GM12872 (cell line): ENCODE measurements at regions not wholly inside any gene's neighbourhood (a gene's known extent, or its start where the extent isn't known, plus 50 kb on each side); places are given as distances from the start of the nearest gene placed in this dataset.

ENCODE experiments used
- TF ChIP-seq, protein P1 (sequence below): IDR thresholded peaks from 3 replicates; pipeline ENCODE4 v1.5.1; 2011; ENCODE audit warnings: low read depth, mild to moderate bottlenecking, low read length, moderate library complexity; ENCODE audit not compliant: insufficient read depth

- TF ChIP-seq, protein P1, sequence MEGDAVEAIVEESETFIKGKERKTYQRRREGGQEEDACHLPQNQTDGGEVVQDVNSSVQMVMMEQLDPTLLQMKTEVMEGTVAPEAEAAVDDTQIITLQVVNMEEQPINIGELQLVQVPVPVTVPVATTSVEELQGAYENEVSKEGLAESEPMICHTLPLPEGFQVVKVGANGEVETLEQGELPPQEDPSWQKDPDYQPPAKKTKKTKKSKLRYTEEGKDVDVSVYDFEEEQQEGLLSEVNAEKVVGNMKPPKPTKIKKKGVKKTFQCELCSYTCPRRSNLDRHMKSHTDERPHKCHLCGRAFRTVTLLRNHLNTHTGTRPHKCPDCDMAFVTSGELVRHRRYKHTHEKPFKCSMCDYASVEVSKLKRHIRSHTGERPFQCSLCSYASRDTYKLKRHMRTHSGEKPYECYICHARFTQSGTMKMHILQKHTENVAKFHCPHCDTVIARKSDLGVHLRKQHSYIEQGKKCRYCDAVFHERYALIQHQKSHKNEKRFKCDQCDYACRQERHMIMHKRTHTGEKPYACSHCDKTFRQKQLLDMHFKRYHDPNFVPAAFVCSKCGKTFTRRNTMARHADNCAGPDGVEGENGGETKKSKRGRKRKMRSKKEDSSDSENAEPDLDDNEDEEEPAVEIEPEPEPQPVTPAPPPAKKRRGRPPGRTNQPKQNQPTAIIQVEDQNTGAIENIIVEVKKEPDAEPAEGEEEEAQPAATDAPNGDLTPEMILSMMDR: no peak
Measured at GRCh38 chr2:2662847-2663356, 331.8 kb upstream of the MYT1L start.

DNA sequence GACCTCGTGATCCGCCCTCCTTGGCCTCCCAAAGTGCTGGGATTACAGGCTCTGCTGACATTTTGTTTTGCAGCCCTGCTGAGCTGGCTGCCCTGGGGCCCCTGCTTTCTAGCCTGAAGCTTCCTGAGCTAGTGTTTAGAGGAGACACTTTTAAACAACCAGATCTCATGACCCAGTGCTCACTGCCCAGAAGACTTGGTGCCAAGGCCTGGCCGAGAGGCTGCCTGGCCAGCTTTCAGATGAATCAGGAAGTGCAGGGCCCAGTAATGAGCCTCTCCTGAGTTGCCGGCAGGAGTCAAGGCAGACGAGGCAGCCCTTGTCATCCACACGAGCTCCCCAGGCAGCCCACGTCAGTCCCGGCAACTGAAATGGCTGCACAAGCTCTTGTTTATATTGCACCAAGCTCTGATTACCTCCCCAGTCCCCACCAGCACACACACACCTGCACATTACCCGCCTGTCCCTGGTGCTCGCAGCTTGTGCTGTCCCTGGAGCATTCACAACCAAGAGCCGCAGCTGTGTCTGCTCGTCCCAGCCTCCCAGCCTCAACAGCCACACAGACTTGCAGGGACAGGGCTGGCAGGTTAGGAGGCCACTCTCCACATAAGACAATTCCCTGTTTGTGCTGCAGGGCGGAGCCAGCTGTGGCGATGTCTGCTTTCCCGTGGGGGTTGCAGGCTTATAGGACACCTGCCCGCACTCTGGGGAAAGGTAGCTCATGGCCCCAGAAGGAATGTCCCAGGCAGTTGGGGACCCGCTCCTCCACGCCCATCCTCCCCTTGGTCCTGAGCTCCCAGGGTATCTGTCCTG lies 331.2 kb upstream of the MYT1L start:
- TF ChIP-seq, protein P1: no peak

DNA sequence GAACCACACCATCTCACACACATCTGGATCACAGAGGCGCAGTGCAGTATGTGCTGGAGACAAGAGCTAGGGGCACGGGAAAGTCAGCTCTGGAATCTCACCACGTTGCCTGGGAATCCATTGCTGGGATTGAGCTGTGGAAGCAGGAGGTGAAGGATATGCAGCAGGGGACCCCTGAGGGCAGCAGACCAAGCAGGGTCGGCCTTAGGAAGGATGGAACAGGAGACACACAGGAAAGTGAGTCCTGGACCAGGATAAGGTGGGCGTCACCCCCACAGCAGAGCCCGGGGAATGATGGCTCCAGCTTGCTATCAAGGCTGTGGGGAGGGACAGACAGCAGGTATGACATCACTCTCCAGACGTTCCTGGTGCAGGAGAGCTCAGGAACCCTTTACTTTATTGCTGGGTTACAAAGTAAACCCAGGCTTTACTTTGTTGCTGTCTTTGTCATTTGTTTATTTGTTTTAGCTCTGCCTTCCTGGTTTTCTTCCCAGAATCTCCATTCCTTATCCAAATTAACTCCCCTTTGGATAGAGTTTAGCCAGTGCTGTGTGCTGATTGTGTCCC lies 329.8 kb upstream of the MYT1L start:
- TF ChIP-seq, protein P1: no peak

- TF ChIP-seq, protein P1: no peak
Measured at GRCh38 chr2:2657121-2657962, 326.3 kb upstream of the MYT1L start.

- TF ChIP-seq, protein P1: no peak
Measured at GRCh38 chr2:2656115-2657011, 325.3 kb upstream of the MYT1L start.

DNA sequence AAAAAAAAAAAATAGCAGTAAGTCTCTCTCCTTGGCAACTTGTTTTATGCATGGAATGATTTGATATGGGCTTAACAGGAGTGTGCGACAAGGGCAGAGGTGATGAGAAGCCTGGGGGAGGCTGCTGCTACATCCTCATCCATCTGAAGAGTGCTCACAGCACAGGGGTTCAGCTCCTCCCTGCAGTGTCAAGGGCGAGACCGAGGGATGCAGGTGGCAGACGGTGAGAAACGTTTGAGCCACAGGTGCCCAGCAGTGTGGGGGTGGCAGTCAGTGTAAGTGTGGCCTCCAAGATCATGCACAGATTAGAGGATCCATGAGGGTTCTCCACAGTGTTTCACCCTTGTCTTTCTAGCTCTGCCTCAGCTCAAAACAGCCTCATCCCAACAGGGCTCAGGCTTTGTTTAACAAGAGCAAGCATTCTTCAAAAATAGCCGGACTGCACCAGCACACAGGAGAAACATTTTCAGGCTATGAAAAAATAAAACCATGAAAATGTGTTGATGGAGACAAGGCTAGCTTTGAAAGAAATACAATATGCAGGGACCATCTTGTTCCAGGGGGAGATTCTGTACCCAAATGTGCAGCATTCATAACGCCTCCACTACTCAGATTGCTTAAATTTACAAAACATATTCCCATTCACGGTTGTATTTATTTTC lies 324.5 kb upstream of the MYT1L start:
- TF ChIP-seq, protein P1: no peak
